GM18505 (cell line): ENCODE measurements at regions not wholly inside any gene's neighbourhood (a gene's known extent, or its start where the extent isn't known, plus 50 kb on each side); places are given as distances from the start of the nearest gene placed in this dataset.

Experiments
- ATAC-seq: cut with Tn5 transposase; IDR thresholded peaks from one replicate; pipeline ENCODE4 v1.9.1; 2021; ENCODE audit not compliant: unreplicated experiment
- POLR2A ChIP-seq: IDR thresholded peaks from 4 replicates; pipeline ENCODE4 v1.6.1; 2011; ENCODE audit warnings: borderline replicate concordance; ENCODE audit not compliant: insufficient read depth, insufficient read length; ENCODE audit errors: extremely low read depth

- ATAC-seq = no peak
- no peak for TF ChIP-seq POLR2A
These were observed 623.3 kb downstream of the LRFN5 start for GRCh38 chr14:42229976-42230375.

GRCh38 chr14:42229294-42229693 lies 622.6 kb downstream of the LRFN5 start:
- no peak for ATAC-seq
- no peak for TF ChIP-seq POLR2A

- no peak for ATAC-seq
- TF ChIP-seq POLR2A = no peak
These were observed 621.9 kb downstream of the LRFN5 start for GRCh38 chr14:42228611-42229010.

- no peak for ATAC-seq
- no peak for TF ChIP-seq POLR2A
These were observed 617.6 kb downstream of the LRFN5 start for GRCh38 chr14:42224053-42224888.

- no peak for TF ChIP-seq POLR2A
- ATAC-seq = peak; percentile 94
These were observed 616.3 kb downstream of the LRFN5 start for GRCh38 chr14:42222924-42223471.

- no peak for ATAC-seq
- no peak for TF ChIP-seq POLR2A
These were observed 608.4 kb downstream of the LRFN5 start for GRCh38 chr14:42214981-42215491.

GRCh38 chr14:42200957-42201356 lies 594.3 kb downstream of the LRFN5 start:
- TF ChIP-seq POLR2A = no peak
- ATAC-seq = no peak

- no peak for ATAC-seq
- TF ChIP-seq POLR2A = no peak
These were observed 591.3 kb downstream of the LRFN5 start for GRCh38 chr14:42198010-42198409.

GRCh38 chr14:42192738-42193653 lies 586.3 kb downstream of the LRFN5 start:
- ATAC-seq = no peak
- TF ChIP-seq POLR2A = no peak

- no peak for TF ChIP-seq POLR2A
- ATAC-seq = no peak
These were observed 584.1 kb downstream of the LRFN5 start for GRCh38 chr14:42190744-42191143.

- no peak for ATAC-seq
- no peak for TF ChIP-seq POLR2A
These were observed 581.2 kb downstream of the LRFN5 start for GRCh38 chr14:42187846-42188245.

- ATAC-seq = no peak
- TF ChIP-seq POLR2A = no peak
These were observed 579.0 kb downstream of the LRFN5 start for GRCh38 chr14:42185718-42186117.

- ATAC-seq = no peak
- no peak for TF ChIP-seq POLR2A
These were observed 567.7 kb downstream of the LRFN5 start for GRCh38 chr14:42174357-42174756.
